Dermis microvascular lymphatic vessel endothelial cell (primary cell): ENCODE measurements at regions not wholly inside any gene's neighbourhood (a gene's known extent, or its start where the extent isn't known, plus 50 kb on each side); places are given as distances from the start of the nearest gene placed in this dataset.
"Not testable (repeated sequence)": the region's sequence is repeated elsewhere in the genome, so short reads cannot be mapped to it uniquely, and the experiment has no call there.

Experiments
- DNase-seq, 2 donors: peaks; one replicate each; pipeline versions ENCODE4 v3.0.0 to v3.0.0-alpha.2; 2010; ENCODE audit warnings: low read depth in 2 of 2

- no peak for DNase-seq
Observed at GRCh38 chr2:22947741-22948140, 437.2 kb upstream of the KLHL29 start.

GRCh38 chr2:22950431-22950830 is 434.5 kb upstream of the KLHL29 start:
- DNase-seq = no peak

GRCh38 chr2:22952656-22953225 is 432.2 kb upstream of the KLHL29 start:
- no peak for DNase-seq

- DNase-seq = no peak
Observed at GRCh38 chr2:22957446-22957845, 427.5 kb upstream of the KLHL29 start.

GRCh38 chr2:22958308-22958707 is 426.7 kb upstream of the KLHL29 start:
- DNase-seq = no peak

- DNase-seq = no peak
Observed at GRCh38 chr2:22967756-22968155, 417.2 kb upstream of the KLHL29 start.

GRCh38 chr2:22970284-22970975 is 414.5 kb upstream of the KLHL29 start:
- DNase-seq = no peak

- no peak for DNase-seq
Observed at GRCh38 chr2:22970991-22971390, 414.0 kb upstream of the KLHL29 start.

GRCh38 chr2:22981785-22982184 is 403.2 kb upstream of the KLHL29 start:
- DNase-seq = no peak

- not testable (repeated sequence) for DNase-seq
Observed at GRCh38 chr2:22984152-22984551, 400.8 kb upstream of the KLHL29 start.

GRCh38 chr2:22990246-22990645 is 394.7 kb upstream of the KLHL29 start:
- no peak for DNase-seq

- no peak for DNase-seq
Observed at GRCh38 chr2:22991844-22992243, 393.1 kb upstream of the KLHL29 start.

- DNase-seq = no peak
Observed at GRCh38 chr2:22992441-22992840, 392.5 kb upstream of the KLHL29 start.

- no peak for DNase-seq
Observed at GRCh38 chr2:22993250-22993649, 391.7 kb upstream of the KLHL29 start.

GRCh38 chr2:22995576-22995975 is 389.4 kb upstream of the KLHL29 start:
- no peak for DNase-seq

- DNase-seq = no peak
Observed at GRCh38 chr2:22996911-22997310, 388.1 kb upstream of the KLHL29 start.

GRCh38 chr2:22998359-22998758 is 386.6 kb upstream of the KLHL29 start:
- no peak for DNase-seq

GRCh38 chr2:22999951-23000350 is 385.0 kb upstream of the KLHL29 start:
- no peak for DNase-seq

- no peak for DNase-seq
Observed at GRCh38 chr2:23002234-23002633, 382.7 kb upstream of the KLHL29 start.

- DNase-seq = no peak
Observed at GRCh38 chr2:23005469-23005868, 379.5 kb upstream of the KLHL29 start.

- DNase-seq = no peak
Observed at GRCh38 chr2:23007631-23008235, 377.2 kb upstream of the KLHL29 start.

GRCh38 chr2:23008440-23008839 is 376.5 kb upstream of the KLHL29 start:
- no peak for DNase-seq

- DNase-seq = no peak
Observed at GRCh38 chr2:23008951-23009350, 376.0 kb upstream of the KLHL29 start.
